CD4-positive, alpha-beta T cell (primary cell): ENCODE measurements at regions not wholly inside any gene's neighbourhood (a gene's known extent, or its start where the extent isn't known, plus 50 kb on each side); places are given as distances from the start of the nearest gene placed in this dataset.

Source experiments
- ATAC-seq: fragments of 200-7000 bp; cut with Tn5 transposase; one replicate; pipeline ENCODE4 v1.10.0; 2022; ENCODE audit warnings: mild to moderate bottlenecking; ENCODE audit not compliant: poor library complexity
- CTCF ChIA-PET: fragments of 350-600 bp; sonication (Branson Sonifier 250); formaldehyde crosslinking; loops from one replicate; lab custom pipeline; 2021; ENCODE audit warnings: antibody characterized with exemption, inconsistent platforms; lab: Charles Lee
- POLR2A ChIA-PET: fragments of 350-600 bp; sonication (Branson Sonifier 250); formaldehyde crosslinking; loops from one replicate; lab custom pipeline; 2021; ENCODE audit warnings: antibody characterized with exemption, inconsistent platforms; lab: Charles Lee
- DNase-seq, 14 experiments: peaks; one replicate each; pipeline ENCODE4 v3.0.0-alpha.2; 2013 to 2020; ENCODE audit warnings: mixed read lengths in 2 of 14
- H3K27ac ChIP-seq, 2 donors: one replicate each; pipeline versions ENCODE4 v1.5.1 to v1.7.0; 2013; ENCODE audit warnings: low read length in 2 of 2, low read depth in 1 of 2, mild to moderate bottlenecking in 1 of 2
- H3K27me3 ChIP-seq, 2 experiments: 1 replicate in 1 of 2; 2 replicates in 1 of 2; pipeline versions ENCODE4 v1.6.1 to v1.7.0; 2013; ENCODE audit warnings: low read length in 2 of 2, control low read depth in 1 of 2, mild to moderate bottlenecking in 1 of 2, moderate library complexity in 1 of 2; ENCODE audit not compliant: insufficient read depth in 2 of 2, control insufficient read depth in 1 of 2
- H3K36me3 ChIP-seq: one replicate; pipeline ENCODE4 v1.6.1; 2013; ENCODE audit warnings: low read length, control low read depth; ENCODE audit not compliant: insufficient read depth
- H3K4me1 ChIP-seq: one replicate; pipeline ENCODE4 v1.6.1; 2013; ENCODE audit warnings: low read length, control low read depth; ENCODE audit not compliant: insufficient read depth
- H3K4me3 ChIP-seq: one replicate; pipeline ENCODE4 v1.5.1; 2013; ENCODE audit warnings: mild to moderate bottlenecking, low read length, moderate library complexity
- H3K9me3 ChIP-seq, 2 experiments: 1 replicate in 1 of 2; 2 replicates in 1 of 2; pipeline versions ENCODE4 v1.6.1 to v1.7.0; 2013; ENCODE audit warnings: low read length in 2 of 2, mild to moderate bottlenecking in 2 of 2, control low read depth in 1 of 2, moderate library complexity in 1 of 2; ENCODE audit not compliant: control insufficient read depth in 1 of 2, insufficient read depth in 1 of 2
- H3K27ac Mint-ChIP-seq: one replicate; pipeline ENCODE4 v1.8.0; 2020; ENCODE audit warnings: mixed read lengths
- H3K27me3 Mint-ChIP-seq: one replicate; pipeline ENCODE4 v1.8.0; 2021; ENCODE audit warnings: mixed read lengths
- H3K36me3 Mint-ChIP-seq: one replicate; pipeline ENCODE4 v1.8.0; 2021; ENCODE audit warnings: low read depth, mixed read lengths
- H3K4me1 Mint-ChIP-seq: one replicate; pipeline ENCODE4 v1.8.0; 2021; ENCODE audit warnings: low read depth, mixed read lengths
- H3K4me3 Mint-ChIP-seq: one replicate; pipeline ENCODE4 v1.8.0; 2020; ENCODE audit warnings: mild to moderate bottlenecking, mixed read lengths
- H3K9me3 Mint-ChIP-seq: one replicate; pipeline ENCODE4 v1.8.0; 2020; ENCODE audit warnings: mixed read lengths
- intact Hi-C, 2 experiments: fragments of 100-400 bp; cut with DNase I in 1 of 2; cut with micrococcal nuclease in 1 of 2; formaldehyde crosslinking; loops; one replicate each; pipeline versions ENCODE4 v1.15.1 to v1.9.0; 2023 to 2025; cut with DNase I, micrococcal nuclease
- TF ChIP-seq, protein P1 (sequence below): fragments of 200-600 bp; IDR thresholded peaks from one replicate; pipeline ENCODE4 v1.8.0; 2022; ENCODE audit warnings: antibody characterized with exemption, mild to moderate bottlenecking

DNA sequence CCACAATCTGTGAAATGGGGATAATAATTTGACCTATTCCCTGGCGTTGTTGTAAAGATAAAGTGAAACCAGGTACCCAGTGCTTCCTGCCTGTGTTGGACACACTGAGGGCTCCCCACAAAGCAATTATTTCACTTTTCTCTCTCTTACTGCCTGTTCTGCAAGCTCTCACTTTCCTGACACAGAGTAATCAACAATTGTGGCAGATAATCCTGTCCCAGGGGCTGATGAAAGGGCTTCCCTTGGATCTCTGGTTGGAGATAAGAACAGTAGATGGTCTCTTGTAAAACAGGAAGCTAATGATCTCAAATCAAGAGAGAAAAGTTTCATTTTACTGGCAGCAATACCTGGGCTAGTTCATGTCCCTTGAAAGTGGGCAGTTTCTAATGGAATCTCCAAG is 190.4 kb upstream of the EPHA4 start:
- Mint-ChIP-seq H3K9me3 (peaks cover 8% of the 10 kb centered on the region), H3K4me1 (no peaks in the 10 kb centered on the region), H3K27ac (no peak overlapping the region), H3K4me3 (no peak overlapping the region), H3K27me3 (no peaks in the 10 kb centered on the region), H3K36me3 (no peaks in the 10 kb centered on the region)
- H3K4me3 ChIP-seq = no peak overlapping the region
- no peaks in the 10 kb centered on the region for H3K27me3 ChIP-seq
- H3K4me1 ChIP-seq = no peaks in the 10 kb centered on the region
- ChIA-PET CTCF (no interaction called here), POLR2A (no interaction called here)
- no peak for DNase-seq
- intact Hi-C loops = no loop called here
- no peak overlapping the region for H3K27ac ChIP-seq
- no peaks in the 10 kb centered on the region for H3K9me3 ChIP-seq
- ATAC-seq = no peak
- TF ChIP-seq, protein P1, sequence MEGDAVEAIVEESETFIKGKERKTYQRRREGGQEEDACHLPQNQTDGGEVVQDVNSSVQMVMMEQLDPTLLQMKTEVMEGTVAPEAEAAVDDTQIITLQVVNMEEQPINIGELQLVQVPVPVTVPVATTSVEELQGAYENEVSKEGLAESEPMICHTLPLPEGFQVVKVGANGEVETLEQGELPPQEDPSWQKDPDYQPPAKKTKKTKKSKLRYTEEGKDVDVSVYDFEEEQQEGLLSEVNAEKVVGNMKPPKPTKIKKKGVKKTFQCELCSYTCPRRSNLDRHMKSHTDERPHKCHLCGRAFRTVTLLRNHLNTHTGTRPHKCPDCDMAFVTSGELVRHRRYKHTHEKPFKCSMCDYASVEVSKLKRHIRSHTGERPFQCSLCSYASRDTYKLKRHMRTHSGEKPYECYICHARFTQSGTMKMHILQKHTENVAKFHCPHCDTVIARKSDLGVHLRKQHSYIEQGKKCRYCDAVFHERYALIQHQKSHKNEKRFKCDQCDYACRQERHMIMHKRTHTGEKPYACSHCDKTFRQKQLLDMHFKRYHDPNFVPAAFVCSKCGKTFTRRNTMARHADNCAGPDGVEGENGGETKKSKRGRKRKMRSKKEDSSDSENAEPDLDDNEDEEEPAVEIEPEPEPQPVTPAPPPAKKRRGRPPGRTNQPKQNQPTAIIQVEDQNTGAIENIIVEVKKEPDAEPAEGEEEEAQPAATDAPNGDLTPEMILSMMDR = no peak
- H3K36me3 ChIP-seq = no peaks in the 10 kb centered on the region

DNA sequence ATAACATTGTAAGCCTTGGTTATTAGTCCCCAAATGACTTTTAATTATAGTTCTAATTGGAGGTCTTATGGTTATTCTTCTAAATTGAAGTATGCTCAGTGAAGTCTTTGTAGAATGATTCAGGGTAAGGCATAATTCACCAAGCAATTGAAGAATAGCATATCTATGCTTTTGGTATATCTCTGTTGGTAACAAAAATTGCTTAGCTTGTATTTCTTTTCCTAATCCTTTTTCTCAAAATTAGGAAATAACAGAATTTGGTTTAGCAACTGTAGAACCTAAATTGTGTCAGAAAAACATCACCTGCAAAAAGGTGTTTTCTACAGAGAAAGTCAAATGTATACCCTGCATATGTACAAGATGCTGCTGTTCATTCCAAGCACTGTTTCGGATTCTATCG is 189.2 kb upstream of the EPHA4 start:
- Mint-ChIP-seq H3K36me3 (no peaks in the 10 kb centered on the region), H3K4me3 (no peak overlapping the region), H3K27ac (no peak overlapping the region), H3K9me3 (peaks cover 10% of the 10 kb centered on the region), H3K4me1 (no peaks in the 10 kb centered on the region), H3K27me3 (no peaks in the 10 kb centered on the region)
- no peak overlapping the region for H3K4me3 ChIP-seq
- intact Hi-C loops = no loop called here
- CTCF ChIA-PET = no interaction called here
- DNase-seq (no peak), ATAC-seq (no peak)
- no peaks in the 10 kb centered on the region for H3K27me3 ChIP-seq
- peaks cover 0 to 2% of the 10 kb centered on the region in 2 experiments for H3K9me3 ChIP-seq
- TF ChIP-seq, protein P1 = no peak
- H3K27ac ChIP-seq = no peak overlapping the region
- H3K36me3 ChIP-seq = no peaks in the 10 kb centered on the region
- no peaks in the 10 kb centered on the region for H3K4me1 ChIP-seq
- POLR2A ChIA-PET = no interaction called here

DNA sequence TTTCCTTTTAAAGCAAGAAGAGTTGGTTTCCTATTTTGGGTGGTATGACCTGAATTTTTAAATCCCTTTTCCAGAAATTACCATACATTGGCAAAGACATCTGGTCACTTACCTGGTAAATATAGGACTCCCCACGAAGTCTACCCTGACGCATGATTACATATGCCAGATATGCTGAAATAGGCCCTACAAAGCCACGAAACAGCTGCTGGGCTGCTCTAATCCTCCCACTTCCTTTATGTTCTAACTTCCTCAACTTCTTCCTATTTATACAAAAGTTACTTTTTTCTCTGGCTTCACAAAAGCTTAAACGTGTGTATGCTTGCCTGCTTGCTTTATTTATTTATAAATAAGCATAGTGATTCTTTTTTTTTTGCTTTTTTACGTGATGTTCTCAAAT is 186.0 kb upstream of the EPHA4 start:
- peaks cover 10% of the 10 kb centered on the region for H3K9me3 Mint-ChIP-seq
- intact Hi-C loops = no loop called here
- ChIA-PET POLR2A (no interaction called here), CTCF (no interaction called here)
- no peak overlapping the region for H3K27ac Mint-ChIP-seq
- H3K36me3 Mint-ChIP-seq = no peaks in the 10 kb centered on the region
- no peaks in the 10 kb centered on the region for H3K27me3 Mint-ChIP-seq
- DNase-seq (no peak), ATAC-seq (no peak)
- H3K27ac ChIP-seq = no peak overlapping the region
- H3K4me1 Mint-ChIP-seq = no peaks in the 10 kb centered on the region
- H3K4me1 ChIP-seq = no peaks in the 10 kb centered on the region
- no peak overlapping the region for H3K4me3 ChIP-seq
- H3K9me3 ChIP-seq = peaks cover 0 to 4% of the 10 kb centered on the region in 2 experiments
- H3K4me3 Mint-ChIP-seq = no peak overlapping the region
- H3K36me3 ChIP-seq = no peaks in the 10 kb centered on the region
- no peaks in the 10 kb centered on the region for H3K27me3 ChIP-seq
- TF ChIP-seq, protein P1 = no peak
